GM21528 (cell line): ENCODE measurements at regions not wholly inside any gene's neighbourhood (a gene's known extent, or its start where the extent isn't known, plus 50 kb on each side); places are given as distances from the start of the nearest gene placed in this dataset.
"Not testable (repeated sequence)": the region's sequence is repeated elsewhere in the genome, so short reads cannot be mapped to it uniquely, and the experiment has no call there.

Source experiments
- ATAC-seq: cut with Tn5 transposase; IDR thresholded peaks from one replicate; pipeline ENCODE4 v1.9.1; 2021; ENCODE audit warnings: mild to moderate bottlenecking, moderate library complexity; ENCODE audit not compliant: unreplicated experiment, low FRiP score

DNA sequence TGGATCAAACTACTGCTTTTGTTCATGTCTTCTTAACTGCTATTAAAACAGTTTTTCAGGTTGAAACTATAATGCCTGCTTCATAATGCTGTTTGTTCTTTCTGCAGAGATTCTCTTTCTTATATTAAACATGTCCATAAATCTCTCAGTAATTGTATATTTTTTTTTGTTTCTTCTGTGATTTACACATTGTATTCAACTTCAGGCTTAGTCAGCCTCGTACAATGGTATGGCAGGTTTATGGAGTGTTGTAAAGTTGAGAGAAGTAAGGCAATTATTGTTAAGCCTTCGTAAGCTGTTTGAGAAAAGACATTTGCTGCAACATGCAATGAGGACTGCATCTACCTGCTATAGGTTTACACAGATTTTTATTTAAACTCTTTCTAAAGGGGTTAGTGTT, 977.1 kb downstream of the DIPK2A start:
- no peak for ATAC-seq

GRCh38 chr3:144953959-144954358, 982.3 kb downstream of the DIPK2A start:
- ATAC-seq = no peak

DNA sequence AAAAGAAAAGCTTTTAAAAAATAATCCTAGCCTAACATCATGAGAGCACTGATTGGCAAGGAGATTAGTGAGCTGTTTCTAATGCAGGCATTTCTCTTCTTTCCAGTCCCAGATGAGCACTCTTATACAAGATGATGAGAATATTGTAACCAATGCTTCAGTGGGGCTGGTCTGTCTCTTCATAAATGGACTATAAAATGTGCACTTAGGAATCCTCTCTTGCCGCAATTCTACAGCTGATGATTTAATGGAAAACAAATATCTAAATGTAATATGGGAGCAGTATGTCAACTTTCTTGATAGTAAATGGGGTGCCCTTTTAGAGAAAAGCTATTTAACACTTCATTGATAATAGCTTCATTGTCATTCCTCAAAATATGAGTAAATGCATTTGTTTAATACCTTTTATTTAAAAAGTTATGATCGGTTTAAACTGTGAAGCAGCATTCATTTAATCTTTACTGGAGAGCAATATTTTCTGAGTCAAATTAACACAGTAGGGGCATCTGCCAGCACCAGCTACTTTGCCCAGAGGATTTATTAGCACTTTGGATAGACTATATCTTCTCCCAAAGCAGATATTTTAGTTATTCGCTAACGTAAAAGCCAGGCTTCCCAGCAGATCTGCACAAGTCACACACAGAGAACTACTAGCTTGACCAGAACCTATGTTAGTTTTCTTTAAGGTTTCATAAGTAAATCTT, 985.9 kb downstream of the DIPK2A start:
- ATAC-seq = no peak

- no peak for ATAC-seq
Observed at GRCh38 chr3:144963810-144964209, 992.2 kb downstream of the DIPK2A start.

- no peak for ATAC-seq
Observed at GRCh38 chr3:144966560-144966959, 994.9 kb downstream of the DIPK2A start.

- no peak for ATAC-seq
Observed at GRCh38 chr3:144968750-144969350, 997.2 kb downstream of the DIPK2A start.

- ATAC-seq = not testable (repeated sequence)
Observed at GRCh38 chr3:144984481-144984880, 1012.9 kb downstream of the DIPK2A start.

DNA sequence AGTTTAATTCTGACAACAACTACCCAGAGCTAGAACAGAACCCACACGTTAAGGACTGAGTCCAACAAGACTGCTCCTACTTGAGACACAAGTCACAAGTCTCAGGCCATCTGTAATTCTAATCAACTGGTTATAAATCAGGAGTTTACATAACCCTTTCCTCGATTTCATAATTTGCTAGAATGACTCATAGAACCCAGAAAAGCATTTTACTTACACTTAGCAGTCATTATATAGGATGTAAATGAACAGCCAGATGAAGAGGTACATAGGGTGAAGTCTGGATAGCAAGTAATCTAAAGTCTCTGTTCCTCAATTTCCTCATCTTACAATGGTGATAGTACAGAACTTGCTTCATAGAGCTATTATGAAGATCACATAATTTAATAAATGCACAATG, 1018.2 kb downstream of the DIPK2A start:
- ATAC-seq = no peak

DNA sequence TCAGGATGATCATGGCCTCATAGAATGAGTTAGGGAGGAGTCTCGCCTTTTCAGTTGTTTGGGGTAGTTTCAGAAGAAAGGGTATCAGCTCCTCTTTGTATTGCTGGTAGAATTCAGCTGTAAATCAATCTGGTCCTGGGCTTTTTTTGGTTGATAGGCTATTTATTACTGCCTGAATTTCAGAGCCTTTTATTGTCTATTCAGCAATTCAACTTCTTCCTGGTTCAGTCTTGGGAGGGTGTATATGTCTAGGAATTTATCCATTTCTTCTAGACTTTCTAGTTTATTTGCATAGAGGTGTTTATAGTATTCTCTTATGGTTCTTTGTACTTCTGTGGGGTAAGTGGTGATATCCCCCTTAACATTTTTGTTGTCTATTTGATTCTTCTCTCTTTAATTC, 1024.2 kb downstream of the DIPK2A start:
- no peak for ATAC-seq

- no peak for ATAC-seq
Observed at GRCh38 chr3:145005427-145005826, 1033.8 kb downstream of the DIPK2A start.

- no peak for ATAC-seq
Observed at GRCh38 chr3:145006271-145006670, 1034.6 kb downstream of the DIPK2A start.

- ATAC-seq = no peak
Observed at GRCh38 chr3:145013931-145014330, 1042.3 kb downstream of the DIPK2A start.

DNA sequence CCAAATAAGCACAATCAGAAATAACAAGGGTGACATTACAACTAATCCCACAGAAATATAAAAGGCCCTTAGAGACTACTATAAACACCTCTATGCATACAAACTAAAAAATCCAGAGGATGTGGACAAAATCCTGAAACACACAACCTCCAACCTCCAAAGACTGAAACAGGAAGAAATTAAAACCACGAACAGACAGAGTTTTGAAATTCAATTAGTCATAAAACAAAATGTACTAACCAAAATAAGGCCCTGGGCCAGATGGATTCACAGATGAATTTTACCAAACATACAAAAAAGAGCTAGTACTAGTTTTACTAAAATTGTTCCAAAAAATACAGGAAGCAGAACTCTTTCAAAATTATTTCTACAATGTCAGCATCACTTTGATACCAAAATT, 1043.6 kb downstream of the DIPK2A start:
- ATAC-seq = no peak

DNA sequence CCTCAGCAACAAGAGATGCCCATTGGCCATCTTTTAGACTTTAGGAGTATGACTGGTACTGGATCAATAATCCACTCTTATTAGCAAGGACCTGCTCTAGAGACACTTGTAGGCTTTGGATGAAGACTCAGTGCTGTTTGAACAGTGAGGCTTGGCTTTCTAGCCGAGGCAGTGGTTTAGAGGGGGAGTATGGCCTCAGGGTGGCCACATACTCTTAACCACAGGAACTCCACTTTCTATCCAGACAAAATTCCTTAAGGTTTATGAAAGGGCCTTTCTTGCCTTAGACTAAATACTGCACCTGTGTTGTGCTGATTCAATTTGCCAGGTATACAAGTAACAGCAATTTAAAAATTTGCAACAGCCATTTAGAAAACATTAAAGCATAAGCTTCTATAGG, 1046.3 kb downstream of the DIPK2A start:
- no peak for ATAC-seq

- ATAC-seq = no peak
Observed at GRCh38 chr3:145022447-145022846, 1050.8 kb downstream of the DIPK2A start.

- ATAC-seq = no peak
Observed at GRCh38 chr3:145024700-145025099, 1053.1 kb downstream of the DIPK2A start.

GRCh38 chr3:145027186-145027585, 1055.6 kb downstream of the DIPK2A start:
- ATAC-seq = not testable (repeated sequence)

DNA sequence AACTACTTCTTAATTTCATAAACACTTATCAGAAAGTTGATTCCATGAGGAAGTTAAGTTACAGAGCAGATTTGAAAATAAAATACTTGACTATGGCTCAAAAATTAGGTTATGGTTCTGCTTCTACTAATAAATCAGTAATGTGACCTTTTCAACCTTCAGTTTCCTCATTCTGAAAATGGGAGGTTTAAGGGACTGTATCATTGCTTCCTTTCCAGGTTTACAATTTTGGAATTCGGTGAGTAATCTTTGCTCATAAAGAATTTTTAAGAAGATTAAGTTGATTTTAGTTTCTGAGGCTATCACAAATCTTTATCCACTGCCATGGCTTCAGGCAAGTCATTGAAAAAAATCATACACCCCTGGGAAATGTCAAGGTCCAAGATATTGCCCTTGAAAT, 1061.2 kb downstream of the DIPK2A start:
- no peak for ATAC-seq

GRCh38 chr3:145035682-145036081, 1064.1 kb downstream of the DIPK2A start:
- no peak for ATAC-seq

- not testable (repeated sequence) for ATAC-seq
Observed at GRCh38 chr3:145054055-145054454, 1082.4 kb downstream of the DIPK2A start.

DNA sequence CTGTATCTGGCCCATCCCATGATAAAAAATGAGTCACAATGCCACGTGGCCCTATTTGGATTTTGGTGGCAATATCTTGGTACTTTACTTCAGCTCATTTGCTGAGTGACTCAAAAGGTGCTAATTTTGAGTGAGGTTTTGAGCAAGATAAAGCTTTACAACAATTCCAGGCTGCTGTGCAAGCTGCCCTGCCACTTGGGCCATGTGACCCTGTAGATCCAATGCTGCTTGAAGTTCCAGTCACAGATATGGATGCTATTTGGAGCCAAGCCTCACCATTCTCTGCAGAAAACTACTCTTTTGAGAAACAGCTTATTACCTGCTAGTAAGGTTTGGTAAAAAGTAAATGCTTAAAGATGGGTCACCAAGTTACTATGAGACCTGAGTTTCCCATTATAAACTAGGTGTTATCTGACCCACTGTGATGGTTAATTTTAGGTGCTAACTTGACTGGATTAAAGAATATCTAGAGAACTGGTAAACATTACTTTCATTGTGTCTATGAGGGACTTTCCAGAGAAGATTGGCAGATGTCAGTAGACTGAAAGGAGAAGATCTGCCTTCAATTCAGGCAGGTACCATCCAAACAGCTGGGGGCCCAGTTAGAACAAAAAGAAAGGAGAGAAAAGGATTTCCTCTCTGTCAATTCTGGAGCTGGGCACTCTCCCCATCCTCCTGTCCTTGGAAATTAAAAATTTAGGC, 1083.9 kb downstream of the DIPK2A start:
- ATAC-seq = no peak

- no peak for ATAC-seq
Observed at GRCh38 chr3:145058483-145058882, 1086.9 kb downstream of the DIPK2A start.
